ENCODE measurements at regions not wholly inside any gene's neighbourhood (a gene's known extent, or its start where the extent isn't known, plus 50 kb on each side); places are given as distances from the start of the nearest gene placed in this dataset.

GRCh38 chr7:109261781-109262180 lies 692.1 kb downstream of the DNAJB9 start:
- 83 to 86% (median 83%) methylated on average over 3 of the region's 3 CpGs for WGBS, 3 donors
- H3K36me3 ChIP-seq (ENCODE audit: insufficient read depth in 1 of 2, low read depth in 1 of 2) = no peaks in the 10 kb centered on the region
- DNase-seq = no peak
- TF ChIP-seq CTCF (IDR thresholded peaks at IDR 0.05) = no peak
- H3K27me3 ChIP-seq (ENCODE audit: insufficient read depth in 3 of 3, low read length in 2 of 3) = no peaks in the 10 kb centered on the region
- H3K4me3 ChIP-seq = no peak overlapping the region
- H3K4me1 ChIP-seq = no peaks in the 10 kb centered on the region
- intact Hi-C loops (cut with DNase I) = no loop called here
- no peaks in the 10 kb centered on the region for H3K9me3 ChIP-seq
- H3K27ac ChIP-seq = no peak overlapping the region
- ATAC-seq = no peak

- H3K27ac ChIP-seq = no peak overlapping the region
- ATAC-seq (no peak), DNase-seq (no peak)
- WGBS, 3 donors = 47 to 49% (median 49%) methylated on average over 3 of the region's 3 CpGs
- no peak for TF ChIP-seq CTCF (IDR thresholded peaks at IDR 0.05)
- H3K4me1 ChIP-seq = no peaks in the 10 kb centered on the region
- no peak overlapping the region for H3K4me3 ChIP-seq
- intact Hi-C loops (cut with DNase I) = no loop called here
- no peaks in the 10 kb centered on the region for H3K27me3 ChIP-seq (ENCODE audit: insufficient read depth in 3 of 3, low read length in 2 of 3)
- H3K9me3 ChIP-seq = no peaks in the 10 kb centered on the region
- no peaks in the 10 kb centered on the region for H3K36me3 ChIP-seq (ENCODE audit: insufficient read depth in 1 of 2, low read depth in 1 of 2)
Measured at GRCh38 chr7:109266610-109267009, 696.9 kb downstream of the DNAJB9 start.

- no peak for ATAC-seq
- TF ChIP-seq CTCF (IDR thresholded peaks at IDR 0.05) = no peak
Measured at GRCh38 chr7:109276348-109276747, 706.7 kb downstream of the DNAJB9 start.

GRCh38 chr7:109282726-109283125 lies 713.1 kb downstream of the DNAJB9 start:
- no peak for DNase-seq
- no peaks in the 10 kb centered on the region for H3K36me3 ChIP-seq (ENCODE audit: insufficient read depth in 1 of 2, low read depth in 1 of 2)
- no peaks in the 10 kb centered on the region for H3K4me1 ChIP-seq
- intact Hi-C loops (cut with DNase I) = no loop called here
- no peak overlapping the region for H3K27ac ChIP-seq
- no peaks in the 10 kb centered on the region for H3K9me3 ChIP-seq
- no peaks in the 10 kb centered on the region for H3K27me3 ChIP-seq (ENCODE audit: insufficient read depth in 3 of 3, low read length in 2 of 3)
- no peak for ATAC-seq
- H3K4me3 ChIP-seq = no peak overlapping the region
- TF ChIP-seq CTCF (IDR thresholded peaks at IDR 0.05) = no peak

More at GRCh38 chr7:109276348-109276747, 706.7 kb downstream of the DNAJB9 start:
- DNase-seq = no peak
- no peaks in the 10 kb centered on the region for H3K36me3 ChIP-seq (ENCODE audit: insufficient read depth in 1 of 2, low read depth in 1 of 2)
- no peak overlapping the region for H3K27ac ChIP-seq
- no peak overlapping the region for H3K4me3 ChIP-seq
- no peaks in the 10 kb centered on the region for H3K9me3 ChIP-seq
- H3K4me1 ChIP-seq = no peaks in the 10 kb centered on the region
- intact Hi-C loops (cut with DNase I) = no loop called here
- no peaks in the 10 kb centered on the region for H3K27me3 ChIP-seq (ENCODE audit: insufficient read depth in 3 of 3, low read length in 2 of 3)

GRCh38 chr7:109284943-109285342 lies 715.3 kb downstream of the DNAJB9 start:
- DNase-seq = no peak
- no peak overlapping the region for H3K4me3 ChIP-seq
- TF ChIP-seq CTCF (IDR thresholded peaks at IDR 0.05) = no peak
- no peak overlapping the region for H3K27ac ChIP-seq
- H3K9me3 ChIP-seq = no peaks in the 10 kb centered on the region
- no peaks in the 10 kb centered on the region for H3K36me3 ChIP-seq (ENCODE audit: insufficient read depth in 1 of 2, low read depth in 1 of 2)
- no peaks in the 10 kb centered on the region for H3K27me3 ChIP-seq (ENCODE audit: insufficient read depth in 3 of 3, low read length in 2 of 3)
- ATAC-seq = no peak
- no peaks in the 10 kb centered on the region for H3K4me1 ChIP-seq
- 75 to 79% (median 77%) methylated on average over 1 of the region's 1 CpG for WGBS, 3 donors
- intact Hi-C loops (cut with DNase I) = no loop called here
